ENCODE measurements at regions not wholly inside any gene's neighbourhood (a gene's known extent, or its start where the extent isn't known, plus 50 kb on each side); places are given as distances from the start of the nearest gene placed in this dataset.

- Histone ChIP-seq H3K79me2 (ENCODE audit: control insufficient read depth, insufficient read depth, low read length) (no peaks in the 10 kb centered on the region), H3K36me3 (replicated peaks in 1 of 2; ENCODE audit: control extremely low read depth in 1 of 2, control insufficient read depth in 1 of 2, extremely low read depth in 1 of 2, insufficient read depth in 2 of 2, low read length in 1 of 2) (no peaks in the 10 kb centered on the region), H3K4me3 (ENCODE audit: control extremely low read depth in 1 of 5, extremely low read depth in 1 of 5, insufficient read depth in 1 of 5, low read depth in 2 of 5, low read length in 4 of 5) (no peak overlapping the region), H3K4me2 (replicated peaks; ENCODE audit: low read depth, low read length, poor library complexity, severe bottlenecking) (no peak overlapping the region), H3K9ac (ENCODE audit: low read length) (no peak overlapping the region), H4K20me1 (ENCODE audit: control insufficient read depth, insufficient read depth, low read length, poor library complexity, severe bottlenecking) (no peaks in the 10 kb centered on the region), H3K27me3 (replicated peaks in 1 of 4; ENCODE audit: control extremely low read depth in 1 of 4, control insufficient read depth in 3 of 4, insufficient read depth in 4 of 4, low read length in 3 of 4) (no peaks in the 10 kb centered on the region), H3K9me3 (ENCODE audit: control extremely low read depth in 1 of 3, control insufficient read depth in 2 of 3, insufficient read depth in 1 of 3, low read length in 2 of 3) (peaks cover 0 to 4% (median 3%) of the 10 kb centered on the region in 3 donors), H3K4me1 (ENCODE audit: control insufficient read depth in 2 of 2, insufficient read depth in 2 of 2, low read length in 2 of 2) (no peaks in the 10 kb centered on the region), H2AFZ (ENCODE audit: insufficient read depth, low read depth, low read length, poor library complexity, severe bottlenecking) (no peak overlapping the region), H3K27ac (ENCODE audit: low read length in 2 of 2) (no peak overlapping the region)
- TF ChIP-seq EZH2 (IDR thresholded peaks at IDR 0.05; ENCODE audit: borderline replicate concordance, insufficient read depth, low read depth, low read length, poor library complexity, severe bottlenecking) = no peak
- no peak for TF ChIP-seq CTCF (IDR thresholded peaks at IDR 0.05)
- ChIA-PET POLR2A (no interaction called here), CTCF (no interaction called here)
- no peaks in the 10 kb centered on the region for H3K27me3 Mint-ChIP-seq
- WGBS (ENCODE audit: insufficient coverage) = no CpG with 5 or more reads among the region's 1 CpG
- no peak for DNase-seq
- no peak overlapping the region for H3K27ac Mint-ChIP-seq
- no peak overlapping the region for H3K4me3 Mint-ChIP-seq
- intact Hi-C loops (cut with micrococcal nuclease) = no loop called here
- H3K4me1 Mint-ChIP-seq = no peaks in the 10 kb centered on the region
- H3K9me3 Mint-ChIP-seq (ENCODE audit: insufficient read depth) = no peaks in the 10 kb centered on the region
- ATAC-seq (ENCODE audit: low read depth) = no peak
Measured at GRCh38 chr7:136045992-136046391, 68.8 kb upstream of the MTPN start.

GRCh38 chr7:136045181-136045580 is 68.0 kb upstream of the MTPN start:
- no peak overlapping the region for H3K27ac ChIP-seq (ENCODE audit: low read length in 2 of 2)
- Mint-ChIP-seq H3K4me3 (no peak overlapping the region), H3K4me1 (no peaks in the 10 kb centered on the region), H3K27ac (no peak overlapping the region), H3K9me3 (ENCODE audit: insufficient read depth) (no peaks in the 10 kb centered on the region), H3K27me3 (no peaks in the 10 kb centered on the region)
- peaks cover 0 to 4% (median 3%) of the 10 kb centered on the region in 3 donors for H3K9me3 ChIP-seq (ENCODE audit: control extremely low read depth in 1 of 3, control insufficient read depth in 2 of 3, insufficient read depth in 1 of 3, low read length in 2 of 3)
- no peaks in the 10 kb centered on the region for H4K20me1 ChIP-seq (ENCODE audit: control insufficient read depth, insufficient read depth, low read length, poor library complexity, severe bottlenecking)
- intact Hi-C loops (cut with micrococcal nuclease) = no loop called here
- H3K4me1 ChIP-seq (ENCODE audit: control insufficient read depth in 2 of 2, insufficient read depth in 2 of 2, low read length in 2 of 2) = no peaks in the 10 kb centered on the region
- no peak overlapping the region for H3K9ac ChIP-seq (ENCODE audit: low read length)
- TF ChIP-seq CTCF (IDR thresholded peaks at IDR 0.05) = no peak
- TF ChIP-seq EZH2 (IDR thresholded peaks at IDR 0.05; ENCODE audit: borderline replicate concordance, insufficient read depth, low read depth, low read length, poor library complexity, severe bottlenecking) = no peak
- DNase-seq (no peak), ATAC-seq (ENCODE audit: low read depth) (no peak)
- ChIA-PET CTCF (no interaction called here), POLR2A (no interaction called here)
- no peak overlapping the region for H2AFZ ChIP-seq (ENCODE audit: insufficient read depth, low read depth, low read length, poor library complexity, severe bottlenecking)
- H3K79me2 ChIP-seq (ENCODE audit: control insufficient read depth, insufficient read depth, low read length) = no peaks in the 10 kb centered on the region
- no peaks in the 10 kb centered on the region for H3K36me3 ChIP-seq (replicated peaks in 1 of 2; ENCODE audit: control extremely low read depth in 1 of 2, control insufficient read depth in 1 of 2, extremely low read depth in 1 of 2, insufficient read depth in 2 of 2, low read length in 1 of 2)
- no peaks in the 10 kb centered on the region for H3K27me3 ChIP-seq (replicated peaks in 1 of 4; ENCODE audit: control extremely low read depth in 1 of 4, control insufficient read depth in 3 of 4, insufficient read depth in 4 of 4, low read length in 3 of 4)
- H3K4me2 ChIP-seq (replicated peaks; ENCODE audit: low read depth, low read length, poor library complexity, severe bottlenecking) = no peak overlapping the region
- H3K4me3 ChIP-seq (ENCODE audit: control extremely low read depth in 1 of 5, extremely low read depth in 1 of 5, insufficient read depth in 1 of 5, low read depth in 2 of 5, low read length in 4 of 5) = no peak overlapping the region
- WGBS (ENCODE audit: insufficient coverage) = 90% methylated on average over 3 of the region's 3 CpGs

All from B cell (primary cell).